DND-41 (cell line): ENCODE measurements at regions not wholly inside any gene's neighbourhood (a gene's known extent, or its start where the extent isn't known, plus 50 kb on each side); places are given as distances from the start of the nearest gene placed in this dataset.

Experiments
- ATAC-seq: fragments of 200-7000 bp; cut with Tn5 transposase; 3 replicates; pipeline ENCODE4 v1.9.1; 2021; ENCODE audit warnings: low read depth; ENCODE audit not compliant: insufficient read depth
- DNase-seq: peaks from one replicate; pipeline ENCODE4 v3.0.0-alpha.2; 2020
- H2AFZ ChIP-seq: 2 replicates; pipeline ENCODE4 v1.6.0; 2012; ENCODE audit warnings: low read depth, low read length
- H3K27ac ChIP-seq: 2 replicates; pipeline ENCODE4 v1.5.1; 2012; ENCODE audit warnings: low read length, inconsistent platforms
- H3K27me3 ChIP-seq: fragments of 200-600 bp; sonication (generic); 2 replicates; pipeline ENCODE4 v1.6.0; 2012; ENCODE audit warnings: low read length, mild to moderate bottlenecking, inconsistent platforms; ENCODE audit not compliant: insufficient read depth, poor library complexity
- H3K36me3 ChIP-seq: 2 replicates; pipeline ENCODE4 v1.5.1; 2012; ENCODE audit warnings: low read length, inconsistent platforms; ENCODE audit not compliant: insufficient read depth
- H3K4me1 ChIP-seq: 2 replicates; pipeline ENCODE4 v1.5.1; 2012; ENCODE audit warnings: mild to moderate bottlenecking, low read length; ENCODE audit not compliant: insufficient read depth
- H3K4me2 ChIP-seq: 2 replicates; pipeline ENCODE4 v1.6.0; 2012; ENCODE audit warnings: mild to moderate bottlenecking, moderate library complexity, low read length, inconsistent platforms; ENCODE audit not compliant: insufficient read depth
- H3K4me3 ChIP-seq, 2 experiments: fragments of 200-600 bp in 1 of 2; shearing (Covaris generic) in 1 of 2; 2 replicates each; pipeline ENCODE4 v1.5.1; 2012 to 2016; ENCODE audit warnings: inconsistent platforms in 2 of 2, low read length in 2 of 2, mild to moderate bottlenecking in 2 of 2, low read depth in 1 of 2, moderate library complexity in 1 of 2
- H3K79me2 ChIP-seq: 2 replicates; pipeline ENCODE4 v1.6.0; 2012; ENCODE audit warnings: low read length, inconsistent platforms; ENCODE audit not compliant: insufficient read depth
- H3K9ac ChIP-seq: 2 replicates; pipeline ENCODE4 v1.6.0; 2012; ENCODE audit warnings: low read depth, mild to moderate bottlenecking, inconsistent platforms, low read length, moderate library complexity
- H3K9me3 ChIP-seq: 2 replicates; pipeline ENCODE4 v1.5.1; 2012; ENCODE audit warnings: low read length, moderate library complexity, mild to moderate bottlenecking, inconsistent platforms; ENCODE audit not compliant: insufficient read depth, severe bottlenecking
- H4K20me1 ChIP-seq: 2 replicates; pipeline ENCODE4 v1.6.0; 2012; ENCODE audit warnings: low read length; ENCODE audit not compliant: insufficient read depth
- CTCF ChIP-seq: IDR thresholded peaks from 2 replicates; pipeline ENCODE4 v1.5.1; 2012; ENCODE audit warnings: borderline replicate concordance, low read length, moderate library complexity, mild to moderate bottlenecking; ENCODE audit not compliant: poor library complexity, severe bottlenecking; ENCODE audit errors: extremely low read depth
- EZH2 ChIP-seq: IDR thresholded peaks from 3 replicates; pipeline ENCODE4 v1.6.1; 2012; ENCODE audit warnings: borderline replicate concordance, low read depth, mild to moderate bottlenecking, moderate library complexity, low read length, inconsistent platforms; ENCODE audit not compliant: severe bottlenecking

- H3K9ac ChIP-seq: no peak overlapping the region
- H3K27me3 ChIP-seq: peaks cover 5% of the 10 kb centered on the region
- no peaks in the 10 kb centered on the region for H3K4me1 ChIP-seq
- no peak for DNase-seq
- no peak overlapping the region for H2AFZ ChIP-seq
- H3K4me2 ChIP-seq: no peak overlapping the region
- no peak overlapping the region for H3K27ac ChIP-seq
- ATAC-seq: no peak
- no peak overlapping the region for H3K4me3 ChIP-seq
- no peaks in the 10 kb centered on the region for H4K20me1 ChIP-seq
- no peaks in the 10 kb centered on the region for H3K9me3 ChIP-seq
- TF ChIP-seq CTCF: peak; percentile 27
- no peak for TF ChIP-seq EZH2
- no peaks in the 10 kb centered on the region for H3K79me2 ChIP-seq
- no peaks in the 10 kb centered on the region for H3K36me3 ChIP-seq
Measured at GRCh38 chr5:115389799-115390382, 93.4 kb upstream of the CCDC112 start.

GRCh38 chr5:115389034-115389798 is 92.8 kb upstream of the CCDC112 start:
- no peak for TF ChIP-seq CTCF
- Histone ChIP-seq H3K79me2 (no peaks in the 10 kb centered on the region), H3K9ac (no peak overlapping the region), H2AFZ (no peak overlapping the region), H3K27me3 (peaks cover 5% of the 10 kb centered on the region), H3K4me1 (no peaks in the 10 kb centered on the region), H3K36me3 (no peaks in the 10 kb centered on the region), H4K20me1 (no peaks in the 10 kb centered on the region), H3K9me3 (no peaks in the 10 kb centered on the region), H3K27ac (no peak overlapping the region), H3K4me3 (no peak overlapping the region), H3K4me2 (no peak overlapping the region)
- no peak for DNase-seq
- no peak for ATAC-seq

- Histone ChIP-seq H4K20me1 (no peaks in the 10 kb centered on the region), H3K79me2 (no peaks in the 10 kb centered on the region), H3K4me1 (no peaks in the 10 kb centered on the region), H3K9me3 (no peaks in the 10 kb centered on the region), H3K4me3 (no peak overlapping the region), H3K27ac (no peak overlapping the region), H3K4me2 (no peak overlapping the region), H2AFZ (no peak overlapping the region), H3K9ac (no peak overlapping the region), H3K27me3 (peaks cover 5% of the 10 kb centered on the region), H3K36me3 (no peaks in the 10 kb centered on the region)
- ATAC-seq (no peak), DNase-seq (no peak)
- TF ChIP-seq CTCF: no peak
- TF ChIP-seq EZH2: no peak
Measured at GRCh38 chr5:115388240-115388639, 91.8 kb upstream of the CCDC112 start.
